Adrenal gland (tissue), 9 donors: ENCODE measurements at regions not wholly inside any gene's neighbourhood (a gene's known extent, or its start where the extent isn't known, plus 50 kb on each side); places are given as distances from the start of the nearest gene placed in this dataset.

Experiments used
- DNase-seq, 7 donors: peaks; one replicate each; pipeline ENCODE4 v3.0.0-alpha.2; 2019 to 2020
- H3K27ac ChIP-seq, 5 donors: fragments of 200-600 bp; sonication (generic) in 4 of 5; 1 replicate in 3 of 5; 2 replicates in 2 of 5; pipeline versions ENCODE4 v1.5.1 to v1.8.0; 2016 to 2020; ENCODE audit warnings: mild to moderate bottlenecking in 1 of 5
- H3K27me3 ChIP-seq: fragments of 200-600 bp; 2 replicates; pipeline ENCODE4 v1.8.0; 2021
- H3K36me3 ChIP-seq, 2 donors: fragments of 200-600 bp; replicated peaks in 1 of 2; 1 replicate in 1 of 2; 2 replicates in 1 of 2; pipeline versions ENCODE4 v1.5.1 to v1.8.0; 2018 to 2022
- H3K4me1 ChIP-seq, 2 donors: fragments of 200-600 bp; replicated peaks in 1 of 2; 1 replicate in 1 of 2; 2 replicates in 1 of 2; pipeline versions ENCODE4 v1.5.1 to v1.8.0; 2018 to 2021
- H3K4me3 ChIP-seq, 4 donors: fragments of 200-600 bp; sonication (generic) in 3 of 4; one replicate each; pipeline ENCODE4 v1.5.1; 2016 to 2018
- H3K9me3 ChIP-seq, 3 donors: fragments of 200-600 bp; sonication (generic) in 1 of 3; replicated peaks in 1 of 3; 1 replicate in 2 of 3; 2 replicates in 1 of 3; pipeline versions ENCODE4 v1.5.1 to v1.8.0; 2016 to 2021
- POLR2A ChIP-seq, 2 donors: fragments of 450-650 bp; IDR thresholded peaks; one replicate each; pipeline ENCODE4 v1.6.1; 2017; ENCODE audit warnings: antibody characterized with exemption in 2 of 2, mild to moderate bottlenecking in 2 of 2, moderate library complexity in 1 of 2
- WGBS, 4 donors: extraction: QIAGEN DNeasy Blood & Tissue Kit in 2 of 4; methylation state at CpG; one replicate each; pipeline versions ENCODE4 v1.1.5 to v1.1.7; 2013 to 2017; 5-methylcytosine and 5-hydroxymethylcytosine counted together
- intact Hi-C, 2 donors: fragments of 100-400 bp; cut with DNase I; formaldehyde crosslinking; loops; one replicate each; pipeline versions ENCODE4 v1.14.1 to v1.15.0; 2022 to 2023
- TF ChIP-seq, protein P1 (sequence below), 6 experiments: fragments of 450-650 bp in 4 of 6; fragments of 200-600 bp in 2 of 6; sonication (generic) in 1 of 6; IDR thresholded peaks; 1 replicate in 5 of 6; 2 replicates in 1 of 6; pipeline versions ENCODE4 v1.5.1 to v1.8.0; 2016 to 2021; ENCODE audit warnings: antibody characterized with exemption in 6 of 6, mild to moderate bottlenecking in 2 of 6, moderate library complexity in 1 of 6
- donor health status: healthy with polysubstance abuse.
- donor health status: Bipolar disorder and iron deficiency.
- donor health status: DM: yes; HTN: yes; CAD: no.
- donor health status: DM: no; HTN: no; CAD: no.
- donor health status: DM: no; HTN: no; CAD: no.

DNA sequence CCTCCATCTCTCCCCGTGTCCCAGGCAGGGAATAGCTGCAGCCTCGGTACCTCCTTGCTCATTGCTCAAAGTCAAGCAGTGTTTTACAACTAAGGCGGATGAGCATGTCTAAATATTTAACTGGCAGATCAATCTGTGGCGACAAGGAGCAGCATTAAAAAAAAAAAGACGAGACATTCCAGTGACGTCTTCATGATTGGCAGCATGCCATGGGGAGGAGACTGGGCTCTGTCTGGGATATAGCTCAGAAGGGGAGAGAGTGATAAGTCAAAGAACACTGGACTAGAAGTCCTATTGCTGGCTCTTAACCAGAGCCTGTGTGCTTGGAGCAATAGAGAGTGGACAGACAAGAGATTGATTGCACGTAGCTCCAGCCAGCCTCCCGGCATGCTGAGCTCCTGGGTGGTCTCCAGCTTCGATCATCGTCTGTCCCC, 287.5 kb upstream of the PODXL start:
- Histone ChIP-seq H3K4me3 (no peak overlapping the region), H3K27ac (no peak overlapping the region), H3K36me3 (no peaks in the 10 kb centered on the region), H3K4me1 (no peaks in the 10 kb centered on the region), H3K9me3 (no peaks in the 10 kb centered on the region), H3K27me3 (no peaks in the 10 kb centered on the region)
- TF ChIP-seq, protein P1, sequence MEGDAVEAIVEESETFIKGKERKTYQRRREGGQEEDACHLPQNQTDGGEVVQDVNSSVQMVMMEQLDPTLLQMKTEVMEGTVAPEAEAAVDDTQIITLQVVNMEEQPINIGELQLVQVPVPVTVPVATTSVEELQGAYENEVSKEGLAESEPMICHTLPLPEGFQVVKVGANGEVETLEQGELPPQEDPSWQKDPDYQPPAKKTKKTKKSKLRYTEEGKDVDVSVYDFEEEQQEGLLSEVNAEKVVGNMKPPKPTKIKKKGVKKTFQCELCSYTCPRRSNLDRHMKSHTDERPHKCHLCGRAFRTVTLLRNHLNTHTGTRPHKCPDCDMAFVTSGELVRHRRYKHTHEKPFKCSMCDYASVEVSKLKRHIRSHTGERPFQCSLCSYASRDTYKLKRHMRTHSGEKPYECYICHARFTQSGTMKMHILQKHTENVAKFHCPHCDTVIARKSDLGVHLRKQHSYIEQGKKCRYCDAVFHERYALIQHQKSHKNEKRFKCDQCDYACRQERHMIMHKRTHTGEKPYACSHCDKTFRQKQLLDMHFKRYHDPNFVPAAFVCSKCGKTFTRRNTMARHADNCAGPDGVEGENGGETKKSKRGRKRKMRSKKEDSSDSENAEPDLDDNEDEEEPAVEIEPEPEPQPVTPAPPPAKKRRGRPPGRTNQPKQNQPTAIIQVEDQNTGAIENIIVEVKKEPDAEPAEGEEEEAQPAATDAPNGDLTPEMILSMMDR (IDR thresholded peaks at IDR 0.05): no peak
- TF ChIP-seq POLR2A (IDR thresholded peaks at IDR 0.05): no peak
- intact Hi-C loops: no loop called here
- peak in 5 of 7 donors; percentile 17 to 52 (median 28) for DNase-seq
- 9 to 23% (median 17%) methylated on average over 10 of the region's 10 CpGs for whole genome bisulfite sequencing, 4 donors

DNA sequence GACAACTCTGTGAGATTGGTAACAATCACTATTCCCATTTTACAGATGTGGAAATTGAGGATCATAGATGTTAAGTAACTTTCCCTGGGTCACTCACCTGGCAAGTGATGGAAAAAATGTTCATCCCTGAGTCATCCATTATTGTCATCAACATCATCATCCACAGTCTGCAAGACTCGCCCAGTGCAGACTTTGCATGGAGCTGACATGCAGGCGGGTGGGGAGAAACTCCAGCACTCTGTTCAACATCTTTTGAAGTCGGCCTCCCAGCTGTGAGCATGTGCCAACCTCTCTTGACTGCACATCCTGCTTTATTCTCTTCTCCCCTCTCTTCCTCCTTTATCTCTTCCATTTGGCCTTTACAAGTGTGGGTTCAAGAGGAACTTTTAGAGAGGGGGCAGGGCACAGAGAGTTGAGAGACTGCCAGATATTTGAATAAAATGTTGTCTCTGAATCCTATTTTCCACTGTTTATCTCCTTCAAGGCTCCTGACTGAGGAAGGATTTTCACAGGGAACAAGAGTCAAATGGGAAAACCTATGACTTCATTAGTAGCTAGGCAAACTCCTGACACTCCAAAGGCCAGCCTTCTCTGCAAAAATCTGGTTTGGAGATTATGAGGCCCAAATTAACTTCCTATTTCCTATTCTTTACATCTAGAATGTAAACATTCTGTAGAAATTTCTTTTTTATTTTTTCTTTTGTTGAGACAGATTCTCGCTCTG, 283.7 kb upstream of the PODXL start:
- Histone ChIP-seq H3K9me3 (no peaks in the 10 kb centered on the region), H3K4me1 (no peaks in the 10 kb centered on the region), H3K27ac (no peak overlapping the region), H3K36me3 (no peaks in the 10 kb centered on the region), H3K27me3 (no peaks in the 10 kb centered on the region), H3K4me3 (no peak overlapping the region)
- WGBS, 4 donors: 63 to 82% (median 69%) methylated on average over 4 of the region's 4 CpGs
- DNase-seq: no peak
- TF ChIP-seq, protein P1 (IDR thresholded peaks at IDR 0.05): no peak
- no peak for TF ChIP-seq POLR2A (IDR thresholded peaks at IDR 0.05)
- intact Hi-C loops: no loop called here

DNA sequence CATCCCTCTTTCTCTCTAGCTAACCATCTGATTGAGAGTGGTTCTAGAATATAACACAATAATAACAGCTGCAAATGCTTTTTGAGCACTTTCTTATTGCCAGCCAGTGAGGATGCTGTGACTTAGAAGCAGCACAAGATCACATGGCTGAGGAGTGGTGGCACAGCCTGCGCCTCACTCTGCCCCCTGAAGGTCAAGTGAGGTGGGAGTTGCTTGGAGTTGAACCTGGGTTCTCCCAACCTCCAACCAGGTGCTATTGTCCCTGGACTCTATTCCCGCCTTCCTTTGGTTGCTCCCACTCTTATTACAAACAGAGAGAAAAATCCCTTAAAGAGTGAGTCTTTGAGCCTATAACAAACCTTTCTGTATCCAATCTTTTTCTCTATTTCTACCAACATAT, 280.3 kb upstream of the PODXL start:
- Histone ChIP-seq H3K36me3 (no peaks in the 10 kb centered on the region), H3K27me3 (no peaks in the 10 kb centered on the region), H3K4me3 (no peak overlapping the region), H3K4me1 (no peaks in the 10 kb centered on the region), H3K27ac (no peak overlapping the region), H3K9me3 (no peaks in the 10 kb centered on the region)
- no peak for TF ChIP-seq POLR2A (IDR thresholded peaks at IDR 0.05)
- TF ChIP-seq, protein P1 (IDR thresholded peaks at IDR 0.05): no peak
- WGBS, 4 donors: 41 to 57% (median 54%) methylated on average over 2 of the region's 2 CpGs
- intact Hi-C loops: no loop called here
- no peak for DNase-seq

DNA sequence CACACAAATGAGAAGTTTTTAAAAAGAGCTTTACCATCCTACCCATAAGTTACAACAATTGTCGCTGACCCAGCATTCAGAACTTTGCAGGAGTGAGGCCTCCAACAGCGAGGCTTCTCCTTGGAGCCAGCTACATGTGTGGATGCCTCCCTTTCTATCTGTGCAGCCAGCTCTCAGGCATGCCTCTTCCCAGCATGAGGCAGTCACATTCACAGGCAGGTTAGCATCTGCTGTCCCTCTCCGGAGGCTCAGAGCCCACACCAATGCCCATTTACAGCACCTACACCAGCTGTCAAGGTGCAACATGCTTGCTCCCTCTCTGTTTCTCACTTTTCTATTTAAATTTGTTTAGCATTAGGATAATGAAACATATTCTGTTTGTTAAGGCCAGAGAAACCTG, 278.7 kb upstream of the PODXL start:
- intact Hi-C loops: no loop called here
- peaks cover 6% of the 10 kb centered on the region for H3K27me3 ChIP-seq
- no peaks in the 10 kb centered on the region for H3K9me3 ChIP-seq
- no peak overlapping the region for H3K4me3 ChIP-seq
- TF ChIP-seq POLR2A (IDR thresholded peaks at IDR 0.05): no peak
- TF ChIP-seq, protein P1 (IDR thresholded peaks at IDR 0.05): no peak
- H3K27ac ChIP-seq: no peak overlapping the region
- 79 to 85% (median 79%) methylated on average over 3 of the region's 3 CpGs for WGBS, 4 donors
- DNase-seq: no peak
- H3K36me3 ChIP-seq: no peaks in the 10 kb centered on the region
- no peaks in the 10 kb centered on the region for H3K4me1 ChIP-seq
